Heart right ventricle (tissue), 16 donors: ENCODE measurements at regions not wholly inside any gene's neighbourhood (a gene's known extent, or its start where the extent isn't known, plus 50 kb on each side); places are given as distances from the start of the nearest gene placed in this dataset.

Experiments
- ATAC-seq, 8 donors: fragments of 200-7000 bp; cut with Tn5 transposase; one replicate each; pipeline ENCODE4 v1.9.1; 2020; ENCODE audit warnings: mild to moderate bottlenecking in 8 of 8, moderate library complexity in 8 of 8, moderate number of reproducible peaks in 1 of 8
- DNase-seq, 2 donors: peaks; one replicate each; pipeline ENCODE4 v3.0.0-alpha.2; 2020
- H3K27ac ChIP-seq, 10 donors: fragments of 200-600 bp; sonication (generic) in 2 of 10; one replicate each; pipeline versions ENCODE4 v1.5.0 to v1.8.0; 2020 to 2022; ENCODE audit warnings: mild to moderate bottlenecking in 3 of 10
- H3K27me3 ChIP-seq, 7 donors: fragments of 200-600 bp; one replicate each; pipeline ENCODE4 v1.8.0; 2021 to 2022; ENCODE audit warnings: mild to moderate bottlenecking in 2 of 7
- H3K36me3 ChIP-seq, 9 donors: fragments of 200-600 bp; sonication (generic) in 1 of 9; one replicate each; pipeline versions ENCODE4 v1.5.0 to v1.8.0; 2020 to 2022; ENCODE audit warnings: mild to moderate bottlenecking in 2 of 9
- H3K4me1 ChIP-seq, 9 donors: fragments of 200-600 bp; sonication (generic) in 1 of 9; one replicate each; pipeline versions ENCODE4 v1.5.0 to v1.8.0; 2020 to 2022; ENCODE audit warnings: mild to moderate bottlenecking in 4 of 9
- H3K4me3 ChIP-seq, 10 donors: fragments of 200-600 bp; sonication (generic) in 2 of 10; one replicate each; pipeline versions ENCODE4 v1.5.0 to v1.8.0; 2020 to 2022; ENCODE audit warnings: mild to moderate bottlenecking in 7 of 10, moderate library complexity in 2 of 10
- H3K9me3 ChIP-seq, 11 donors: fragments of 200-600 bp in 10 of 11; sonication (generic) in 2 of 11; one replicate each; pipeline versions ENCODE4 v1.5.0 to v1.8.0; 2013 to 2022; ENCODE audit warnings: mild to moderate bottlenecking in 2 of 11, control low read depth in 1 of 11, moderate library complexity in 1 of 11
- CTCF ChIP-seq, 9 donors: fragments of 200-600 bp; sonication (generic) in 2 of 9; IDR thresholded peaks; one replicate each; pipeline versions ENCODE4 v1.5.0 to v1.8.0; 2021 to 2022; ENCODE audit warnings: antibody characterized with exemption in 9 of 9, mild to moderate bottlenecking in 5 of 9, moderate library complexity in 1 of 9
- WGBS, 2 donors: extraction: QIAGEN DNeasy Blood & Tissue Kit; methylation state at CpG; one replicate each; pipeline ENCODE4 v1.1.7; 2013; ENCODE audit warnings: inconsistent platforms in 1 of 2; 5-methylcytosine and 5-hydroxymethylcytosine counted together
- intact Hi-C, 10 donors: fragments of 100-400 bp; cut with DNase I; formaldehyde crosslinking; loops; one replicate each; pipeline versions ENCODE4 v1.11.1 to v1.14.2; 2022
- donor health status: Arrhythmogenic right ventricular cardiomyopathy.
- donor health status: ischemic (EF 13 %, LVEDD 7.1; RV severe dilation, severe dysfunction).
- donor health status: healthy with polysubstance abuse.
- donor health status: DM: no; HTN: yes; CAD: no.
- donor health status: DM: no; HTN: no; CAD: no.
- donor health status: ischemic (EF 25% LVEDD 6.9; RV normal size, moderate dysfunction).
- donor health status: ischemic (EF 25% LVEDD 5.7; RV mildly dilated, moderate dysfunction).
- donor health status: healthy.
- donor health status: DM: yes; HTN: yes; CAD: no.
- donor health status: Ischemic cardiomyopathy.
- donor health status: ischemic (EF 35%, LVEDD 5.7; RV mildly dilated, moderate dysfunction).
- donor health status: nonischemic (EF 11% LVEDD 7.7; RV severe dilation, severe dysfunction).
- donor health status: DM: yes; HTN: yes; CAD: no.
- donor health status: PGD.
- donor health status: ischemic (EF 29% LVEDD 5.4; RV normal size, mild dysfunction).
- donor health status: nonischemic (EF 23%, LVEDD 6.1; RV moderate dilation, normal function).

DNA sequence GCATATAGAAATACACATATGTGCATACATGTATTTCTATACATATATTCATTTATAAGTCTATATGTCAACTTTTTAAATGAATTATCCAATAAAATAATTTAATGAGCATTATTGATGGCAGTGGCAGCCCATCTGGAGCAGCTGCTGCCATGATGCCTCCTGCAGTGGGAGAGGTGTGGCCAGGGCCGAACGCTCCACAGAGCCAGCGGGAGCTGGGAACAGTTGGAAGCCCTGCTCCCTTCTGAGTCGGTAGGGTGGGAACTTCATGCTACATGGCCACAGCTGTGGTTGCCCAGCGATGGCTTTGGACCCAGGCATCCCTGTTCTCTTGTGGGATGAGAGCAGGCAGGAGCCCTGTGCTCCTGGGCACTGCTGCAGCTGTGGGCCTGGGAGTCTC lies 812.4 kb upstream of the CTNND2 start:
- ATAC-seq (no peak), DNase-seq (no peak)
- 89 to 90% methylated on average over 5 of the region's 5 CpGs for WGBS, 2 donors
- no peaks in the 10 kb centered on the region for H3K27me3 ChIP-seq
- peaks cover 0 to 18% (median 0%) of the 10 kb centered on the region in 11 donors for H3K9me3 ChIP-seq
- no peak overlapping the region for H3K4me3 ChIP-seq
- no peaks in the 10 kb centered on the region for H3K4me1 ChIP-seq
- no peak overlapping the region for H3K27ac ChIP-seq
- no peak for TF ChIP-seq CTCF (IDR thresholded peaks at IDR 0.05)
- intact Hi-C loops = no loop called here
- no peaks in the 10 kb centered on the region for H3K36me3 ChIP-seq

- H3K4me1 ChIP-seq = no peaks in the 10 kb centered on the region
- ATAC-seq = no peak
- H3K27ac ChIP-seq = no peak overlapping the region
- DNase-seq = no peak
- H3K27me3 ChIP-seq = no peaks in the 10 kb centered on the region
- H3K36me3 ChIP-seq = no peaks in the 10 kb centered on the region
- no peak overlapping the region for H3K4me3 ChIP-seq
- no peak for TF ChIP-seq CTCF (IDR thresholded peaks at IDR 0.05)
- intact Hi-C loops = no loop called here
- H3K9me3 ChIP-seq = peaks cover 0 to 6% (median 0%) of the 10 kb centered on the region in 11 donors
These were observed 803.3 kb upstream of the CTNND2 start for GRCh38 chr5:12707560-12707959.

DNA sequence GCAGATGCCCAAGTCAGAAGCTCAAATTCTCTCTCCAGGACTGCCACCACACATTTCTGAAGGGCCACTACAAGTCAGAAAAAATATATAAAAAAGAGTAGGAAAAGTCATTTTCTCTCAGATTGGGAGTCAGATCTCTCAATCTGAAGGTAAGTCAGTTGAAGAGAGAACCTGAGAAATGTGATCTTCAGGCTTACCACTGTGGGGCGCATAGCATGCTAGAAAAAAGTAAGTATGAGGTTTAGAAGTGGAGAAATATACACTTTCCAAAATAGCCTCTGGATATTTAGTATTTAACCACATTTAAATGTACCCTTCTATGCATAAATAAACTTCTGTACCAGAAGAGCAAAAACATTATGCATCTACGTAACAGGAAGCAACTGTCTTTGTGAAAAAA lies 800.7 kb upstream of the CTNND2 start:
- no peak overlapping the region for H3K4me3 ChIP-seq
- no peak overlapping the region for H3K27ac ChIP-seq
- H3K27me3 ChIP-seq = no peaks in the 10 kb centered on the region
- H3K9me3 ChIP-seq = peaks cover 0 to 6% (median 0%) of the 10 kb centered on the region in 11 donors
- ATAC-seq (no peak), DNase-seq (no peak)
- no peaks in the 10 kb centered on the region for H3K4me1 ChIP-seq
- WGBS, 2 donors = 63 to 69% methylated on average over 2 of the region's 2 CpGs
- no peak for TF ChIP-seq CTCF (IDR thresholded peaks at IDR 0.05)
- intact Hi-C loops = no loop called here
- no peaks in the 10 kb centered on the region for H3K36me3 ChIP-seq

DNA sequence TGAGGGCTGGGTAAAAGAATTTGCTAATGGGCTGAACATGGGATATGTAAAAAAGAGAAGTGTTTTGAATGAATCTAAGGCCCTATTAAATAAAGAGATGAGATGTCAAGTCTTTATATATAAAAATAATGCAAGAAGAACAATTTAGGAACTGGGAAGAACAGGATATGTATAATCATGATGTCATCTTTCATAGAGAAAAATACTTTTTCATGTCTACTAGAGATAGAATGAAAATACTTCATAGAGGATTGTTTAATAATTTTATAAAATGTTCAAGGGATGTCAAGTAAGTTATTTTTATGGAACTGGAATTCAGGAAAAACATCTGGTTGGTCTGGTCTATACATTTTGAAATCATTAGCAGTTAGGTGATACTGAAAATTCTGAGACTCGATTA lies 799.0 kb upstream of the CTNND2 start:
- no peak for TF ChIP-seq CTCF (IDR thresholded peaks at IDR 0.05)
- DNase-seq = no peak
- Histone ChIP-seq H3K27me3 (no peaks in the 10 kb centered on the region), H3K36me3 (no peaks in the 10 kb centered on the region), H3K27ac (no peak overlapping the region), H3K4me1 (no peaks in the 10 kb centered on the region), H3K9me3 (peaks cover 0 to 6% (median 0%) of the 10 kb centered on the region in 11 donors), H3K4me3 (no peak overlapping the region)
- ATAC-seq = no peak
- WGBS, 2 donors = 89 to 93% methylated on average over 1 of the region's 1 CpG
- intact Hi-C loops = no loop called here

GRCh38 chr5:12695651-12696050 lies 791.4 kb upstream of the CTNND2 start:
- no peaks in the 10 kb centered on the region for H3K4me1 ChIP-seq
- intact Hi-C loops = no loop called here
- ATAC-seq (no peak), DNase-seq (no peak)
- no peaks in the 10 kb centered on the region for H3K27me3 ChIP-seq
- no peak overlapping the region for H3K27ac ChIP-seq
- H3K9me3 ChIP-seq = no peaks in the 10 kb centered on the region
- TF ChIP-seq CTCF (IDR thresholded peaks at IDR 0.05) = no peak
- H3K4me3 ChIP-seq = no peak overlapping the region
- H3K36me3 ChIP-seq = no peaks in the 10 kb centered on the region
- WGBS, 2 donors = 83 to 94% methylated on average over 1 of the region's 1 CpG
